Lower lobe of right lung (tissue), 2 donors: ENCODE measurements at regions not wholly inside any gene's neighbourhood (a gene's known extent, or its start where the extent isn't known, plus 50 kb on each side); places are given as distances from the start of the nearest gene placed in this dataset.

Source experiments
- ATAC-seq, 2 donors: fragments of 200-7000 bp; cut with Tn5 transposase; one replicate each; pipeline ENCODE4 v1.9.1; 2020 to 2022; ENCODE audit warnings: mild to moderate bottlenecking in 2 of 2, moderate library complexity in 2 of 2
- DNase-seq: peaks from one replicate; pipeline ENCODE4 v3.0.0-alpha.2; 2020
- H3K27ac ChIP-seq: fragments of 200-600 bp; one replicate; pipeline ENCODE4 v1.8.0; 2022
- H3K27me3 ChIP-seq: fragments of 200-600 bp; one replicate; pipeline ENCODE4 v1.8.0; 2022; ENCODE audit warnings: low read depth
- H3K36me3 ChIP-seq: fragments of 200-600 bp; one replicate; pipeline ENCODE4 v1.8.0; 2022; ENCODE audit warnings: mild to moderate bottlenecking
- H3K4me1 ChIP-seq: fragments of 200-600 bp; one replicate; pipeline ENCODE4 v1.8.0; 2022
- H3K4me3 ChIP-seq: fragments of 200-600 bp; one replicate; pipeline ENCODE4 v1.8.0; 2022; ENCODE audit warnings: mild to moderate bottlenecking
- H3K9me3 ChIP-seq: fragments of 200-600 bp; one replicate; pipeline ENCODE4 v1.8.0; 2022
- intact Hi-C: fragments of 100-400 bp; cut with DNase I; formaldehyde crosslinking; loops from one replicate; pipeline ENCODE4 v1.11.0; 2022
- TF ChIP-seq, protein P1 (sequence below): fragments of 200-600 bp; IDR thresholded peaks from one replicate; pipeline ENCODE4 v1.8.0; 2022; ENCODE audit warnings: antibody characterized with exemption, mild to moderate bottlenecking
- donor health status: DM: no; HTN: yes; CAD: no; lungs with severe emphysema.

DNA sequence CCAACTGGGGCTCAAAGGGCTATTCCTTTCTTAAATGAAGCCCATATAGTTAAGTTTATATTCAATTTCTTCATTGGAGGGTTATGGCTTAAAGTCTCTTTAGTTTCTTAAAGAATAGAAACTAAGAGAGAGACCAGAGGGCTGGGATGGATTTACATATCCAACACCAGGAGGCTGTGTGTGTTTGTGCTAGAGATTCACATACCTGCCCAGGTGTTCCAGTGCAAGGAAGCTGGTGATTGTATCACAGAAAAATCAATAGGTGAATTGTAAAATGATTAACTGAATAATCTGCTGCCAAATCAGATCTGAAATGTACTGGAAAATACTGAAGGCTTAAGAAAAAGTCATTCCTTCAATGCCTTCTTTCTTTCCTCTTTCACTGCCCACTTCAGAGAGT, 148.2 kb upstream of the BDNF start:
- DNase-seq (no peak), ATAC-seq (no peak)
- H3K27me3 ChIP-seq, result no peaks in the 10 kb centered on the region
- no peaks in the 10 kb centered on the region for H3K9me3 ChIP-seq
- no peak overlapping the region for H3K27ac ChIP-seq
- intact Hi-C loops, result no loop called here
- TF ChIP-seq, protein P1, sequence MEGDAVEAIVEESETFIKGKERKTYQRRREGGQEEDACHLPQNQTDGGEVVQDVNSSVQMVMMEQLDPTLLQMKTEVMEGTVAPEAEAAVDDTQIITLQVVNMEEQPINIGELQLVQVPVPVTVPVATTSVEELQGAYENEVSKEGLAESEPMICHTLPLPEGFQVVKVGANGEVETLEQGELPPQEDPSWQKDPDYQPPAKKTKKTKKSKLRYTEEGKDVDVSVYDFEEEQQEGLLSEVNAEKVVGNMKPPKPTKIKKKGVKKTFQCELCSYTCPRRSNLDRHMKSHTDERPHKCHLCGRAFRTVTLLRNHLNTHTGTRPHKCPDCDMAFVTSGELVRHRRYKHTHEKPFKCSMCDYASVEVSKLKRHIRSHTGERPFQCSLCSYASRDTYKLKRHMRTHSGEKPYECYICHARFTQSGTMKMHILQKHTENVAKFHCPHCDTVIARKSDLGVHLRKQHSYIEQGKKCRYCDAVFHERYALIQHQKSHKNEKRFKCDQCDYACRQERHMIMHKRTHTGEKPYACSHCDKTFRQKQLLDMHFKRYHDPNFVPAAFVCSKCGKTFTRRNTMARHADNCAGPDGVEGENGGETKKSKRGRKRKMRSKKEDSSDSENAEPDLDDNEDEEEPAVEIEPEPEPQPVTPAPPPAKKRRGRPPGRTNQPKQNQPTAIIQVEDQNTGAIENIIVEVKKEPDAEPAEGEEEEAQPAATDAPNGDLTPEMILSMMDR, result no peak
- H3K4me1 ChIP-seq, result no peaks in the 10 kb centered on the region
- H3K4me3 ChIP-seq, result no peak overlapping the region
- H3K36me3 ChIP-seq, result no peaks in the 10 kb centered on the region

DNA sequence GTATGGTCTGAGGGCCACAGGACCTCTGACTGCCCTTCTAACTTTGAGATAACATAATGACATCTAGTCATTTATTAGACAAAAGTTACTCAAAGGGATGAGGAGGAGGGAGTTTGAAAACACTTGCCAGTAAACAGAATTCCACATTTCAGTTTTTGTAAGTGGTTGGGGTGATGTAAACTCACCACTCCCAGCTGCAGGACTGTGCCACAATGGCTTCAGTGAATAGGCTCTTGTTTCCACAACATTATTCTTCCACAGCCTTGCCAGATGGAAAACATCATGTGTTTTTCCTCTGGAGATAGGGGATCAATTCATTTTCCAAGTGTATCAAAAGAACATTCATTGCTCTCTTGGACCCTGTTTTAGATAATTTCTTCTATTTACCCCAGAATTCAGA, 147.2 kb upstream of the BDNF start:
- ATAC-seq (no peak), DNase-seq (no peak)
- no peaks in the 10 kb centered on the region for H3K27me3 ChIP-seq
- H3K9me3 ChIP-seq, result no peaks in the 10 kb centered on the region
- no peaks in the 10 kb centered on the region for H3K36me3 ChIP-seq
- H3K4me1 ChIP-seq, result no peaks in the 10 kb centered on the region
- TF ChIP-seq, protein P1, result no peak
- no peak overlapping the region for H3K27ac ChIP-seq
- intact Hi-C loops, result no loop called here
- no peak overlapping the region for H3K4me3 ChIP-seq

DNA sequence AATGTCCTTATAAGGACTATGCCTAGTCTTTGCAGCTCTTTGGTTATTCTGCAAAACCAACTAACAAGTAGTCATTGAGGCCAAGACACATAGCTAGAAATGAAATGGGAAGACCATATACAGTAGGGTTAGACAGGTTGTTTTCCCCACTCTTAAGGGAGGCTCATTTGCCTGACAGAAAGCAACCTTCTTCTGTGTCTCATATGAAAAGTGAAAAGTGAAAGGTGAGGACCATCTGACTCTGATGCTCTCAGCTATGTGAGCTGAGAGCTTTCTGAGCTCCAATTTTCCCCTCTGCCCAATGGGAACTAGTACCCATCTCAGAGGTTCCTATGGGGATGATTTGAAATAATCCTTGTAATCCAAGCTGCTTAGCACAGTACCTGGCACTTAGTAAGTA, 142.0 kb upstream of the BDNF start:
- no peaks in the 10 kb centered on the region for H3K4me1 ChIP-seq
- H3K4me3 ChIP-seq, result no peak overlapping the region
- TF ChIP-seq, protein P1, result no peak
- DNase-seq (no peak), ATAC-seq (no peak)
- no peaks in the 10 kb centered on the region for H3K36me3 ChIP-seq
- no peaks in the 10 kb centered on the region for H3K9me3 ChIP-seq
- H3K27ac ChIP-seq, result no peak overlapping the region
- H3K27me3 ChIP-seq, result no peaks in the 10 kb centered on the region
- intact Hi-C loops, result no loop called here

DNA sequence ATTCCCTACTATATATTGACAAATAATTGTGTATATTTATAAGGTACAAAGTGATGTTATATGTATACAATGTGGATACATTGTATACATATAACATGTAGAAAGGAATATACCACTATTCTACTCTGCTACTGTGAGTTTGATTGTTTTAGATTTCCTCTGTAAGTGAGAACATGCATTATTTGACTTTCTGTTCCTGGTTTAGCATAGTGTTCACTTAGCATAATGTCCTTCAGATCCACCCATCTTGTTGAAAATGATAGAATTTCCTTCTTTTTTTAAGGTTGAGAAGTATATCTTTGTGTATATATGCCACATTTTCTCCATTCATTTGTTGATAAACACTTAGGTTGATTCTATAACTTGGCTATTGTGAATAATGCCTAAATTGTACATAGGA, 140.8 kb upstream of the BDNF start:
- TF ChIP-seq, protein P1, result no peak
- no peak overlapping the region for H3K27ac ChIP-seq
- DNase-seq (no peak), ATAC-seq (no peak)
- no peak overlapping the region for H3K4me3 ChIP-seq
- intact Hi-C loops, result no loop called here
- no peaks in the 10 kb centered on the region for H3K4me1 ChIP-seq
- H3K9me3 ChIP-seq, result no peaks in the 10 kb centered on the region
- no peaks in the 10 kb centered on the region for H3K36me3 ChIP-seq
- no peaks in the 10 kb centered on the region for H3K27me3 ChIP-seq

DNA sequence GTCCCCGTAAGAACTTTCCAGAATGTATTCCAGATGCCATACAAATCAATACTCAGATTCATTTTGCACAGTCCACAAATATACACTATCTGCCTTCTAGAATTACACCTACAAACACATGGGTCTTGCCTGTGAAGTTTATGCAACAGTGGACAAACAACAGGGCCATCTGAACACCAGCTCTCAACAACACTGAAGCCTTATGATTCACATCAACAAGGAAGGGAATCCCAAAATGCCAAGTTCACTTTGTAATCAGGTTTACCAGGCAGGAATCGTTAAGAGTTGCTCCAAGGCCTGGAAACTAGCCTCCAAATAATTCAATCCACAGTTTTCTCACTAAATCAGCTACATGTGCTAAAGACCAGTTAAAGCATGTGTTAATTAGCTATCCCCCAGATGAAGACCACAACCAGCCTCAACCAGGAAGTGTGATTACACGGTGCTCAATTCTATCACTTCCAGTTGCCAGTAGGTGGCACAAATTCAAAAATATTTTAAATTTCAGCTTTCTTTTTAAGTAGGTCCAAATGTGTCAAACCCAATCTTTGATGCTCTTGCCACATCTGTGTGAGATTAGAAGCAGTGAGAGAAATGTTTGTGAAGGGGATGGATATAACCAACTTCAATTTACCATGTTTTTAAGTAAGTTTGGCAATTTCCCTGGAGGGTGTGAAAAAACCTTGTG, 139.1 kb upstream of the BDNF start:
- H3K4me1 ChIP-seq, result no peaks in the 10 kb centered on the region
- H3K9me3 ChIP-seq, result no peaks in the 10 kb centered on the region
- TF ChIP-seq, protein P1, result no peak
- no peaks in the 10 kb centered on the region for H3K36me3 ChIP-seq
- no peak overlapping the region for H3K27ac ChIP-seq
- intact Hi-C loops, result no loop called here
- no peak overlapping the region for H3K4me3 ChIP-seq
- ATAC-seq, result no peak
- DNase-seq, result no peak
- no peaks in the 10 kb centered on the region for H3K27me3 ChIP-seq
